B cell (primary cell): ENCODE measurements at regions not wholly inside any gene's neighbourhood (a gene's known extent, or its start where the extent isn't known, plus 50 kb on each side); places are given as distances from the start of the nearest gene placed in this dataset.

Experiments
- CTCF ChIP-seq: fragments of 200-600 bp; IDR thresholded peaks from one replicate; pipeline ENCODE4 v1.8.0; 2022; ENCODE audit warnings: antibody characterized with exemption, mild to moderate bottlenecking
- EZH2 ChIP-seq: IDR thresholded peaks from 2 replicates; pipeline ENCODE4 v1.6.1; 2012; ENCODE audit warnings: borderline replicate concordance, low read depth, mild to moderate bottlenecking, moderate library complexity, low read length; ENCODE audit not compliant: insufficient read depth, poor library complexity, severe bottlenecking

DNA sequence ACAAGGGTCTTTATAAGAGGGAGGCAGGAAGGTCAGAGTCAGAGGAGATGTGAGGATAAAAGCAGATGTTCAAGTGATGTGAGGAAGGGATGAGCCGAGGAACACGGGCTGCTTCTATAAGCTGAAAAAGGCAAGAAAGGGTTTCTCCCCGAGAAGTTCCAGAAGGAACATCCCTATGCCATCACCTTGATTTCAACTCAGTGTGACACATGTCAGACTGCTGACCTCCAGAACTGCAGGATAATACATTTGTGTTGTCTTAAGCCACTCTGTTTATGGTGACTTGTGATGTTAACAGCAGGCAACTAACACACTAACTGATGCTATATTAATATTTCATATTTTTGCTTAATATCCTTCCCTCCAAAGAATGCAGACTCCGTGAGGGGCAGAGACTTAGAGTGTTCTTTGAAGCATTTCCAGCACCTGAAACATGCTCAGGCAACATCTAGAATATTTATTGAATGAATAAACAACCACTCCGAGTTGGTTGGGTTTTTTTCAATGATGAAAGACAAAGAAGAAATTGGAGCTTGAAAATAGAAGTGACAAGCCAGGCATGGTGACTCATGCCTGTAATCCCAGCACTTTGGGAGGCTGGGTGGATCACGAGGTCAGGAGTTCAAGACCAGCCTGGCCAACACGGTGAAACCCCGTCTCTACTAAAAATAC is 77.6 kb upstream of the ADRA1B start:
- TF ChIP-seq CTCF (no peak), EZH2 (no peak)
